NCI-H128 (cell line): ENCODE measurements at regions not wholly inside any gene's neighbourhood (a gene's known extent, or its start where the extent isn't known, plus 50 kb on each side); places are given as distances from the start of the nearest gene placed in this dataset.
"Not testable (repeated sequence)": the region's sequence is repeated elsewhere in the genome, so short reads cannot be mapped to it uniquely, and the experiment has no call there.

ENCODE experiments used
- DNase-seq: peaks from one replicate; lab custom pipeline; 2025; ENCODE audit not compliant: unreplicated experiment; lab: John Stamatoyannopoulos, UW

- not testable (repeated sequence) for DNase-seq
Measured at GRCh38 chr16:86861270-86861858, 283.0 kb downstream of the FOXL1 start.

- no peak for DNase-seq
Measured at GRCh38 chr16:86862595-86863280, 284.4 kb downstream of the FOXL1 start.

- DNase-seq = no peak
Measured at GRCh38 chr16:86863609-86864008, 285.3 kb downstream of the FOXL1 start.

GRCh38 chr16:86864586-86864985 lies 286.2 kb downstream of the FOXL1 start:
- DNase-seq = no peak

- DNase-seq = no peak
Measured at GRCh38 chr16:86865851-86866662, 287.7 kb downstream of the FOXL1 start.

GRCh38 chr16:86866986-86867722 lies 288.8 kb downstream of the FOXL1 start:
- no peak for DNase-seq

GRCh38 chr16:86868070-86868469 lies 289.7 kb downstream of the FOXL1 start:
- no peak for DNase-seq

- DNase-seq = no peak
Measured at GRCh38 chr16:86868786-86869185, 290.4 kb downstream of the FOXL1 start.

GRCh38 chr16:86869288-86870022 lies 291.1 kb downstream of the FOXL1 start:
- no peak for DNase-seq

- DNase-seq = no peak
Measured at GRCh38 chr16:86870380-86870779, 292.0 kb downstream of the FOXL1 start.

- no peak for DNase-seq
Measured at GRCh38 chr16:86872131-86872530, 293.8 kb downstream of the FOXL1 start.

GRCh38 chr16:86872833-86873232 lies 294.5 kb downstream of the FOXL1 start:
- DNase-seq = no peak

- DNase-seq = no peak
Measured at GRCh38 chr16:86874141-86874540, 295.8 kb downstream of the FOXL1 start.

GRCh38 chr16:86876499-86876898 lies 298.1 kb downstream of the FOXL1 start:
- no peak for DNase-seq

- DNase-seq = no peak
Measured at GRCh38 chr16:86877108-86877507, 298.8 kb downstream of the FOXL1 start.

- DNase-seq = no peak
Measured at GRCh38 chr16:86877835-86878234, 299.5 kb downstream of the FOXL1 start.

- DNase-seq = no peak
Measured at GRCh38 chr16:86878236-86879080, 300.1 kb downstream of the FOXL1 start.

GRCh38 chr16:86879268-86879667 lies 300.9 kb downstream of the FOXL1 start:
- no peak for DNase-seq

GRCh38 chr16:86880316-86881117 lies 302.2 kb downstream of the FOXL1 start:
- no peak for DNase-seq
